Glutamatergic neuron (in vitro differentiated cells): ENCODE measurements at regions not wholly inside any gene's neighbourhood (a gene's known extent, or its start where the extent isn't known, plus 50 kb on each side); places are given as distances from the start of the nearest gene placed in this dataset.
A peak's percentile ranks its signal among the peaks of the same experiment; 100 is the strongest.

ENCODE experiments used
- DNase-seq: peaks from one replicate; pipeline ENCODE4 v3.0.0; 2022
- H3K27ac Mint-ChIP-seq: one replicate; pipeline ENCODE4 v1.8.0; 2020; ENCODE audit warnings: mild to moderate bottlenecking, mixed read lengths, inconsistent platforms; ENCODE audit not compliant: unreplicated experiment
- H3K27me3 Mint-ChIP-seq: one replicate; pipeline ENCODE4 v1.8.0; 2020; ENCODE audit warnings: mild to moderate bottlenecking, moderate library complexity, mixed read lengths, inconsistent platforms; ENCODE audit not compliant: unreplicated experiment
- H3K36me3 Mint-ChIP-seq: one replicate; pipeline ENCODE4 v1.8.0; 2020; ENCODE audit warnings: mild to moderate bottlenecking, mixed read lengths, inconsistent platforms; ENCODE audit not compliant: unreplicated experiment
- H3K4me1 Mint-ChIP-seq: one replicate; pipeline ENCODE4 v1.8.0; 2020; ENCODE audit warnings: mild to moderate bottlenecking, low read depth, mixed read lengths, inconsistent platforms; ENCODE audit not compliant: unreplicated experiment
- H3K4me3 Mint-ChIP-seq: one replicate; pipeline ENCODE4 v1.8.0; 2020; ENCODE audit warnings: mild to moderate bottlenecking, mixed read lengths, inconsistent platforms; ENCODE audit not compliant: unreplicated experiment
- H3K9me3 Mint-ChIP-seq: one replicate; pipeline ENCODE4 v1.8.0; 2020; ENCODE audit warnings: mild to moderate bottlenecking, moderate library complexity, mixed read lengths, inconsistent platforms; ENCODE audit not compliant: unreplicated experiment
- TF ChIP-seq, protein P1 (sequence below): fragments of 200-600 bp; sonication (generic); IDR thresholded peaks from one replicate; pipeline ENCODE4 v1.5.0; 2021; ENCODE audit not compliant: partially characterized antibody, unreplicated experiment

GRCh38 chr11:8826139-8826786, 84.7 kb upstream of the AKIP1 start:
- Mint-ChIP-seq H3K4me1 (peaks cover 9% of the 10 kb centered on the region), H3K4me3 (no peak overlapping the region), H3K36me3 (no peaks in the 10 kb centered on the region), H3K27ac (no peak overlapping the region), H3K9me3 (peaks cover 10% of the 10 kb centered on the region), H3K27me3 (peaks cover 5% of the 10 kb centered on the region)
- TF ChIP-seq, protein P1, sequence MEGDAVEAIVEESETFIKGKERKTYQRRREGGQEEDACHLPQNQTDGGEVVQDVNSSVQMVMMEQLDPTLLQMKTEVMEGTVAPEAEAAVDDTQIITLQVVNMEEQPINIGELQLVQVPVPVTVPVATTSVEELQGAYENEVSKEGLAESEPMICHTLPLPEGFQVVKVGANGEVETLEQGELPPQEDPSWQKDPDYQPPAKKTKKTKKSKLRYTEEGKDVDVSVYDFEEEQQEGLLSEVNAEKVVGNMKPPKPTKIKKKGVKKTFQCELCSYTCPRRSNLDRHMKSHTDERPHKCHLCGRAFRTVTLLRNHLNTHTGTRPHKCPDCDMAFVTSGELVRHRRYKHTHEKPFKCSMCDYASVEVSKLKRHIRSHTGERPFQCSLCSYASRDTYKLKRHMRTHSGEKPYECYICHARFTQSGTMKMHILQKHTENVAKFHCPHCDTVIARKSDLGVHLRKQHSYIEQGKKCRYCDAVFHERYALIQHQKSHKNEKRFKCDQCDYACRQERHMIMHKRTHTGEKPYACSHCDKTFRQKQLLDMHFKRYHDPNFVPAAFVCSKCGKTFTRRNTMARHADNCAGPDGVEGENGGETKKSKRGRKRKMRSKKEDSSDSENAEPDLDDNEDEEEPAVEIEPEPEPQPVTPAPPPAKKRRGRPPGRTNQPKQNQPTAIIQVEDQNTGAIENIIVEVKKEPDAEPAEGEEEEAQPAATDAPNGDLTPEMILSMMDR, result no peak
- DNase-seq, result peak; percentile 60

DNA sequence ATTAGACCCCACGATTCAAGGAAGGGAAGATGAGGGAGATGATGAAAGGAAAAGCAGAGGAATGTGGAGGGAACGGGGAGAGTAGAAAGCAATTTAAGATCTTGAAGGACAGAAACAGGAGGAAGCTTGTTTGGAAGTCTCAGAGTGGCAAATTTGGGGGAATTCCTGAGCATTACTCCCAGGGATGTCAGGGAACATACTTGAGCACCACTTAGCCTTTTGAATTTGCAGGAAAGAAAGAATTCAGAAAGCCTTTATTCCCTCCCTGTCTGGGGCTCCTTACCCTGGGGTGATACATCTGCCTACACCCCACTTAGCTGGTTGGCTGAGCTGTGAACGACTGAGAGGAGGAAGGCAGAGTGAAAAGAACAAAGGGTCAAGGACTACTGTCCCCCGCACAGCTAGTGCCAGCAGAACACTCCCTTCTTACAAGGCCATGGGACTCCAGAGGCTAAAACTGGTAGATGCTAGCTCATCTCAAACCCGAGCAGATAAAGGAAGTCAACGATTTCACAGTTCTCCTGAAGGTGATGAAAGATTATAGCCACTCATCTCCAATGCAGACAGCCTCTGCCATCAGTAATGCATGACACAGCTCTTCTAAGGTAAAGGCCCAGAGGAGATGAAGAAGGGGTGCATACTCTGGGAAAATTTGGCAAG, 84.0 kb upstream of the AKIP1 start:
- TF ChIP-seq, protein P1, result no peak
- no peak for DNase-seq
- H3K36me3 Mint-ChIP-seq, result no peaks in the 10 kb centered on the region
- H3K4me3 Mint-ChIP-seq, result no peak overlapping the region
- H3K4me1 Mint-ChIP-seq, result peaks cover 12% of the 10 kb centered on the region
- peaks cover 13% of the 10 kb centered on the region for H3K9me3 Mint-ChIP-seq
- peaks cover 5% of the 10 kb centered on the region for H3K27me3 Mint-ChIP-seq
- no peak overlapping the region for H3K27ac Mint-ChIP-seq

DNA sequence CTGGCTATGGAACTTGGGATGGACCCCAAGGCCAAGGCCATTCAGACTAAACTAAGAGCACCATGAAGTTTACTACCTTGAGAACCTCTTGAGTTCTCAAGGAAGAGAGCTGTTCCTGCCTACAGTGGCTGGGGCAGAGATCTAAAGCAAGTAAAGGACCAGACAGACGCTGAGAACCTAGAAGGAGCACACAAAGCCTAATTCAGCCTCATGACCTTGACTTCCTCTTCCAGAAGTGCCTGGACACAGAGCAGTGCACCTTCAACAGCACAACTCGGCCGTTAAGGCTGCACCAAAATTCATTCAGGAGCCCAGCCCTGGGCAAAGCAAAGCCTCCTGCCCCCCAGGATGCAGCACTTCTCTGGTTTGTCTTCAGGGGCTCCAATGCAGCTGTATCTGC, 82.9 kb upstream of the AKIP1 start:
- H3K27ac Mint-ChIP-seq, result no peak overlapping the region
- no peak overlapping the region for H3K4me3 Mint-ChIP-seq
- DNase-seq, result no peak
- H3K36me3 Mint-ChIP-seq, result no peaks in the 10 kb centered on the region
- TF ChIP-seq, protein P1, result no peak
- peaks cover 8% of the 10 kb centered on the region for H3K4me1 Mint-ChIP-seq
- H3K27me3 Mint-ChIP-seq, result peaks cover 9% of the 10 kb centered on the region
- peaks cover 19% of the 10 kb centered on the region for H3K9me3 Mint-ChIP-seq

- DNase-seq, result no peak
- Mint-ChIP-seq H3K9me3 (peaks cover 14% of the 10 kb centered on the region), H3K4me3 (no peak overlapping the region), H3K36me3 (no peaks in the 10 kb centered on the region), H3K27me3 (peaks cover 6% of the 10 kb centered on the region), H3K27ac (no peak overlapping the region), H3K4me1 (peaks cover 13% of the 10 kb centered on the region)
- TF ChIP-seq, protein P1, result no peak
Observed at GRCh38 chr11:8828580-8829361, 82.2 kb upstream of the AKIP1 start.
